BLaER1 treated with 17β-estradiol and CSF1 and Interleukin-3, amounts not matched to agents 10 nM and 100 nM (cell line): ENCODE measurements at regions not wholly inside any gene's neighbourhood (a gene's known extent, or its start where the extent isn't known, plus 50 kb on each side); places are given as distances from the start of the nearest gene placed in this dataset.

Source experiments
- H3K27ac ChIP-seq, 11 experiments: shearing (Covaris generic); formaldehyde crosslinking; 2 replicates each; pipeline ENCODE4 v1.8.1; 2022
- H3K27me3 ChIP-seq, 11 experiments: shearing (Covaris generic); formaldehyde crosslinking; 2 replicates each; pipeline ENCODE4 v1.8.1; 2022
- H3K36me3 ChIP-seq, 11 experiments: shearing (Covaris generic); formaldehyde crosslinking; 2 replicates each; pipeline ENCODE4 v1.8.1; 2022
- H3K4me1 ChIP-seq, 10 experiments: shearing (Covaris generic); formaldehyde crosslinking; 2 replicates each; pipeline ENCODE4 v1.8.1; 2022
- H3K4me2 ChIP-seq, 11 experiments: shearing (Covaris generic); formaldehyde crosslinking; 2 replicates each; pipeline ENCODE4 v1.8.1; 2022
- H3K4me3 ChIP-seq, 10 experiments: shearing (Covaris generic); formaldehyde crosslinking; 2 replicates each; pipeline ENCODE4 v1.8.1; 2022
- H3K9ac ChIP-seq, 11 experiments: shearing (Covaris generic); formaldehyde crosslinking; 2 replicates each; pipeline ENCODE4 v1.8.1; 2022
- H3K9me3 ChIP-seq, 11 experiments: shearing (Covaris generic); formaldehyde crosslinking; replicated peaks in 1 of 11; 2 replicates each; pipeline ENCODE4 v1.8.1; 2022
- H4K20me1 ChIP-seq, 11 experiments: shearing (Covaris generic); formaldehyde crosslinking; 2 replicates each; pipeline ENCODE4 v1.8.1; 2022
- Cebpa-rat ChIP-seq, 11 experiments: shearing (Covaris generic); IDR thresholded peaks; 2 replicates each; pipeline ENCODE4 v1.8.1; 2022

DNA sequence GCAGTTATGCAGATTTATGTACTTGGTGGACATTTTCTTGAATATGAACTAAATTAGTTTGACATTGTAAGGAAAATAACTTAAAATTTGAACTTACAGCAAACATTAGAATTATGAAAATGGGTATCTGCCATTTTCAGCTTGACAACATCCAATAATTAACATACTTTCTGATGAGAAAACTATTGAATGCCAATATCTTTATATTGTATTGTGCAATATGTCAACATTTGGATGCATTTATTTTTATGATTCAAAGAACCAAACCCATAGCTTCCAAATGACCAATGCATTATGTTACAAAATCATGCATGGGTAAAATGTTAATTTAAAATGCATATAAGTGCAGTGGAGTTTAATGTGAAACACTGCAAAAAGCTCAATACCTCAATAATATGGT is 562.5 kb downstream of the TRAM1L1 start:
- H3K27me3 ChIP-seq: no peaks in the 10 kb centered on the region
- H3K4me2 ChIP-seq: no peak overlapping the region
- H4K20me1 ChIP-seq: no peaks in the 10 kb centered on the region
- H3K9ac ChIP-seq: no peak overlapping the region
- no peak for TF ChIP-seq Cebpa-rat (IDR thresholded peaks at IDR 0.05)
- H3K36me3 ChIP-seq: no peaks in the 10 kb centered on the region
- H3K27ac ChIP-seq: no peak overlapping the region
- 0 out of 22 replicates have a peak, but pooled peaks cover 0 to 3% (median 0%) of the 10 kb centered on the region in 11 experiments for H3K9me3 ChIP-seq
- no peak overlapping the region for H3K4me3 ChIP-seq
- no peaks in the 10 kb centered on the region for H3K4me1 ChIP-seq

DNA sequence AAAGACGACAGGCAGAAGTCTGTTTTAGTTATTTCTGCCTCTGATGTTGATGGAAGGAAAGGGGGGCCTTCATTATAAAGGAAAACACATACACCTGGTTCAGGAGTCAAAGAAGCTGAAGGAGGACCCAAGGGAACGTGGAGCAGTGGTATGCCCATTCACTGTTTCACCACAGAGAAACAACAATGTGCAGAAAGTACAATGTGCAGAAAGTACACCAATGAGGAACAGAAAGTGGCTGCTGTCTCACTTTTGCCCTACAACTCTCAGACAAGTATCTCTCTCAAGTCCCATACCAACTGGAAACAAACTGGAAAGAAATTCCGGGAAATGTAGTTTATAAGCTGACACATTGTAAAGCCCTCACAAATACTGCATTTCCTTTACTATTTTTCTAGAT is 564.5 kb downstream of the TRAM1L1 start:
- peaks cover 0 to 3% (median 0%) of the 10 kb centered on the region in 11 experiments; a peak in 1 of 22 replicates for H3K9me3 ChIP-seq
- H3K9ac ChIP-seq: no peak overlapping the region
- H3K36me3 ChIP-seq: no peaks in the 10 kb centered on the region
- H3K4me1 ChIP-seq: no peaks in the 10 kb centered on the region
- no peaks in the 10 kb centered on the region for H4K20me1 ChIP-seq
- H3K27me3 ChIP-seq: no peaks in the 10 kb centered on the region
- H3K27ac ChIP-seq: no peak overlapping the region
- H3K4me3 ChIP-seq: no peak overlapping the region
- no peak overlapping the region for H3K4me2 ChIP-seq
- TF ChIP-seq Cebpa-rat (IDR thresholded peaks at IDR 0.05): no peak

DNA sequence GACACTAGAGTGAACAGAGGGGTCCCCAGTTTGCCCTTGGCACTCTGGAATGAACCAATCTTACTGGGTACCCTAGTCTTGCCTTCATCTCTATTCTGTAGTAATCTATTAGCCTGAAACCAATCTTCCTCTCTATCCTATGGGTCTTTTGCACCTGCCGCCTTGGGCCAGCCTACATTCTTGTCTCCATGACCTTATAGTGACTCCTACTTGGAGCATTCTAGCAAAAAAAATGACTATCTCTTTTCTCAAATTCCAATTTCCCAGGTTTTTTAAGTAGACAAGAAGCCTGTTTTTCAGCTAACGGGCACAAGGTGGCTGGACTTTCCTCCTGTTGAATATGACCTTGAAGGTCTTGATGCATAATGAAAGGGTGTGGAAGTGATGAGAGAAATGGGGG is 568.7 kb downstream of the TRAM1L1 start:
- no peaks in the 10 kb centered on the region for H3K36me3 ChIP-seq
- H3K9ac ChIP-seq: no peak overlapping the region
- no peaks in the 10 kb centered on the region for H4K20me1 ChIP-seq
- no peak overlapping the region for H3K4me3 ChIP-seq
- H3K27ac ChIP-seq: no peak overlapping the region
- H3K4me1 ChIP-seq: no peaks in the 10 kb centered on the region
- no peak for TF ChIP-seq Cebpa-rat (IDR thresholded peaks at IDR 0.05)
- no peak overlapping the region for H3K4me2 ChIP-seq
- peaks cover 0 to 3% (median 0%) of the 10 kb centered on the region in 11 experiments; a peak in 1 of 22 replicates for H3K9me3 ChIP-seq
- no peaks in the 10 kb centered on the region for H3K27me3 ChIP-seq

DNA sequence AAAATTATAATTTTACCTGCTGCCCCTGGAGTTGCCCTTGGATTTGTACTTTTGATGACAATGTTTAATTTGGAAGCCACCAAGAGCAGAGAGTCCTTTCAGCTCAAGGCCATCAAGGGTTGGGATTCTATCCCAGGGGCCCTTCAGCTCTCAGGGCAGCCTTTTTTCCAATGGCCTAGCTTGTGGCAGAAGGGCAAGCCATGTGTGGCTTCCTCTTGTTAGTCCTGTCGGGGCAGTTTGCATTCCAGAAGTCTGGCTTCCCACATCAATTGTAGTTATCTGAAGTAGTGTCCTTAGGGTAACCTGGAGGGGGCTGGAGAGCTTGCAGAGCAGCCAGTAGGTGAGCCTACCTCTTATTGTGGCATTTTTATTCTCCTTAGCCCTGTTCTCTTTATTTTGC is 569.4 kb downstream of the TRAM1L1 start:
- H3K9ac ChIP-seq: no peak overlapping the region
- H3K4me1 ChIP-seq: no peaks in the 10 kb centered on the region
- no peaks in the 10 kb centered on the region for H3K27me3 ChIP-seq
- H3K9me3 ChIP-seq: peaks cover 0 to 3% (median 0%) of the 10 kb centered on the region in 11 experiments; a peak in 1 of 22 replicates
- no peak for TF ChIP-seq Cebpa-rat (IDR thresholded peaks at IDR 0.05)
- no peak overlapping the region for H3K27ac ChIP-seq
- no peak overlapping the region for H3K4me2 ChIP-seq
- H4K20me1 ChIP-seq: no peaks in the 10 kb centered on the region
- H3K36me3 ChIP-seq: no peaks in the 10 kb centered on the region
- no peak overlapping the region for H3K4me3 ChIP-seq

DNA sequence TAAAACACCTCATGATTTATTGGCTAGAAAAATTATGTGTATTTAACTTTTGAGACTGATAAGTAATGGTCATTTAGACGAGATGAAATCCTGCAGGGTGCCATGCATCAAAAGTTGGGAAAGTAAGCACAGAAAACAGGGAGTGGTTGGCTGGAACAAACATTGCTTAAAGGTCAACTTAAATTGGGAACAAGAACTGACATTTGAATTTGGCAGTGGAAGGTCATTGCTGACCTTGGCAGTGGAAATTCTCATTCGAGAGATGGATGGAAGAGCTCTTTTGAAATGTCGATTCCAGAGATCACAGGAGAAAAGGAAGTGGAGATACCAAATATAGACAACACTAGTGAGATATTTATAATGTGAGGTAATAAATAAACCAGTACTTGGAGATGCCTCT is 572.8 kb downstream of the TRAM1L1 start:
- no peak overlapping the region for H3K9ac ChIP-seq

DNA sequence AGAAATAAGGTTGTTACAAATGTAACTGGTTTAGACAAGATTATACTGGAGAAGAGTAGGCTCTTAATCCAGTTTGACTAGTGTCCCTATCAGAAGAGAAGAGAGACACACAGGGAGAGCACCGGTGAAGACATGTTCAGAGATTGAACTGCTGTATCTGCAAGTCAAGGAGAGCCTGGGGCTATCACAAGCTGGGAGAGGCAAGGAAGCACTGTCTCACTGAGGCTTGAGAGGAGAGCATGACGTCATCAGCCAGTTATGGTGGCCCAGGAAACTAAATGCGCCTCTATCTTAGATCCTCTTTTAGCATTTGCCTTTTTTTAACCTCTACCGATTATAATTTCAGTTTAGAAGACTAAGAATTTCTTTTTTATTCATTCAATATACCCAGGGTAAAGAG is 583.4 kb downstream of the TRAM1L1 start:
- Histone ChIP-seq H3K4me3 (no peak overlapping the region), H3K4me1 (no peaks in the 10 kb centered on the region), H4K20me1 (no peaks in the 10 kb centered on the region), H3K27me3 (no peaks in the 10 kb centered on the region), H3K36me3 (no peaks in the 10 kb centered on the region), H3K9ac (no peak overlapping the region), H3K9me3 (no peaks in the 10 kb centered on the region), H3K27ac (no peak overlapping the region), H3K4me2 (no peak overlapping the region)
- TF ChIP-seq Cebpa-rat (IDR thresholded peaks at IDR 0.05): no peak

More for the DNA sequence above, 572.8 kb downstream of the TRAM1L1 start:
- TF ChIP-seq Cebpa-rat (IDR thresholded peaks at IDR 0.05): no peak
- no peaks in the 10 kb centered on the region for H3K36me3 ChIP-seq
- no peaks in the 10 kb centered on the region; a peak in 1 of 22 replicates for H3K9me3 ChIP-seq
- no peaks in the 10 kb centered on the region for H4K20me1 ChIP-seq
- H3K27me3 ChIP-seq: no peaks in the 10 kb centered on the region
- no peak overlapping the region for H3K4me2 ChIP-seq
- no peak overlapping the region for H3K27ac ChIP-seq
- no peak overlapping the region for H3K4me3 ChIP-seq
- H3K4me1 ChIP-seq: no peaks in the 10 kb centered on the region

DNA sequence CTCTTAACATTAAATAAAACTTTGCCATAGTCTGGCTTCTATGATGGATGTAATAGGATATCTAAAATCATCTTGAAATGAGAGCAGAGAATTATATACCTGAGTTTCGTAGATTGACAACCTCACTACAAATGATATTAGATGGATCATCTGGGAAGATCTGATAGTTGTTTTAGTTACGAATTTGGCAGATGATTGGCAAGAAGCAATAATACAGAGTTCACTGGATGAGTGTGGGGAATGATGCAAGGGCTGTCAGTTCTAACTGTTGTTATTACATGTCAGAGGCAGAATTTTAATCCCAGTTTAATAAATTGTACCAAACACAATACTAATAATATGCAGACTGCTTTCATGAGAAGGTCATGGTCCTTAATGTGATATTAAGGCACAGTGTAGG is 585.2 kb downstream of the TRAM1L1 start:
- H3K4me1 ChIP-seq: no peaks in the 10 kb centered on the region
- H3K27ac ChIP-seq: no peak overlapping the region
- H3K4me3 ChIP-seq: no peak overlapping the region
- no peaks in the 10 kb centered on the region for H3K27me3 ChIP-seq
- no peaks in the 10 kb centered on the region for H3K9me3 ChIP-seq
- no peak overlapping the region for H3K9ac ChIP-seq
- H3K4me2 ChIP-seq: no peak overlapping the region
- H4K20me1 ChIP-seq: no peaks in the 10 kb centered on the region
- TF ChIP-seq Cebpa-rat (IDR thresholded peaks at IDR 0.05): no peak
- no peaks in the 10 kb centered on the region for H3K36me3 ChIP-seq

DNA sequence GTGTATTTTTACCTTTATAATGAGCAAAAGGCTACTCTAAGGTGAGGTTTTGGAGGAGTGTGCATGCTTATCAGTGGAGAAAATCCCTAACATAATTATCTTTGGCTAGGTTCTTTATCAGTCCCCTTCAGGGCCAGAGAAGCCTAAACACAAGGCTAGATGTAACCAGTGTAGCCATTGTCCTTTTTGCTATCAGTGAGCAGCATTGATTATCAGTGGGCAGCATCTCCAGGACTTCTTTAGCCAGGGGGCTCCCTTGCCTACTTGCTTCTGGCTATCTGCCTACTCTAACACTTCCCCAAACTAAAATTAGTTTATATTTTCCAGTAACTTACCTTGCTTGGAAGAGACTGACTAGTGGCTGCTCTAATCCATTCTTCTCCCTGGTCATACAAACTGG is 595.6 kb downstream of the TRAM1L1 start:
- Histone ChIP-seq H3K9me3 (no peaks in the 10 kb centered on the region), H3K4me3 (no peak overlapping the region), H4K20me1 (no peaks in the 10 kb centered on the region), H3K9ac (no peak overlapping the region), H3K4me1 (no peaks in the 10 kb centered on the region), H3K4me2 (no peak overlapping the region), H3K27ac (no peak overlapping the region), H3K27me3 (no peaks in the 10 kb centered on the region), H3K36me3 (no peaks in the 10 kb centered on the region)
- TF ChIP-seq Cebpa-rat (IDR thresholded peaks at IDR 0.05): no peak

DNA sequence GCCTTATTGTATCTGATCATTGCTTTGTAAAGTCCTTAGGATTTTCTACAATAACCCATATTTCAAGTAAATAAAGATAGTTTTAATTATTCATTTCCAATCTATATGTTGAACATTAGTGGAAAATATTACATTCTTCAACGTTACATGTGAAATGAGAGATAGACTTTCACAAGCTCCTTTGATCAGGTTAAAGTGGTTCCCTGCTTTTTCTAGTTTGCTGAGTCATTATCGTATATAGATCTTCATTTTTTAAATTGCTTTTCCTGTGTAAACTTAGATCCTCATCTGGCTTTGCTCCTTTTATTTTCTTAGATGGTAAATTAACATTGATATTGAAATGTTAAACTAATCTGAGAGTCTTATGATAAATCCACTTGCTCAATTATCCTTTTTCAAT is 599.0 kb downstream of the TRAM1L1 start:
- Histone ChIP-seq H3K36me3 (no peaks in the 10 kb centered on the region), H3K4me2 (no peak overlapping the region), H4K20me1 (no peaks in the 10 kb centered on the region), H3K9me3 (no peaks in the 10 kb centered on the region), H3K4me1 (no peaks in the 10 kb centered on the region), H3K4me3 (no peak overlapping the region), H3K9ac (no peak overlapping the region), H3K27me3 (no peaks in the 10 kb centered on the region), H3K27ac (no peak overlapping the region)
- TF ChIP-seq Cebpa-rat (IDR thresholded peaks at IDR 0.05): no peak

DNA sequence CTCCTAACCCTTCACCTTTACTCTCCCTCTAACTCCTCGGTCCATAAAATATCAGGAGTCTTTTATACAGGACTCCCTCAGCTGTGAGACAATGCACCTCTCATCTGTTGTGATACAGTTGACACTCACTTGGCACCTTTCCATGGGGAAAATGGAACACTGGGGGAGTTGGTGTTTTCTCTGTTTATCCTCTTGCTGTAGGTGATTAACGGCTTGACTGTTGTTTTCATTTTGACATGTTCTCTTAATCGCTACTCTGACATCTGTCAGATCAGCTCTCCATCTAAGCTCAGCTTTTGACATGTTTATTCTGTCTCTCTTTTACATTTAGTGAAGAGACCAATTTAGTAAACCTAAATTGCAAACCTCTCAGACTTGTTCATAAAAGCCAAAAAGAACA is 604.8 kb downstream of the TRAM1L1 start:
- H3K4me1 ChIP-seq: no peaks in the 10 kb centered on the region
- H3K36me3 ChIP-seq: no peaks in the 10 kb centered on the region
- H3K4me2 ChIP-seq: no peak overlapping the region
- H3K9ac ChIP-seq: no peak overlapping the region
- no peaks in the 10 kb centered on the region for H3K27me3 ChIP-seq
- no peaks in the 10 kb centered on the region for H4K20me1 ChIP-seq
- no peak overlapping the region for H3K27ac ChIP-seq
- no peak for TF ChIP-seq Cebpa-rat (IDR thresholded peaks at IDR 0.05)
- peaks cover 8 to 20% (median 16%) of the 10 kb centered on the region in 11 experiments; a peak in 21 of 22 replicates for H3K9me3 ChIP-seq
- H3K4me3 ChIP-seq: no peak overlapping the region
